ENCODE measurements at regions not wholly inside any gene's neighbourhood (a gene's known extent, or its start where the extent isn't known, plus 50 kb on each side); places are given as distances from the start of the nearest gene placed in this dataset.

DNA sequence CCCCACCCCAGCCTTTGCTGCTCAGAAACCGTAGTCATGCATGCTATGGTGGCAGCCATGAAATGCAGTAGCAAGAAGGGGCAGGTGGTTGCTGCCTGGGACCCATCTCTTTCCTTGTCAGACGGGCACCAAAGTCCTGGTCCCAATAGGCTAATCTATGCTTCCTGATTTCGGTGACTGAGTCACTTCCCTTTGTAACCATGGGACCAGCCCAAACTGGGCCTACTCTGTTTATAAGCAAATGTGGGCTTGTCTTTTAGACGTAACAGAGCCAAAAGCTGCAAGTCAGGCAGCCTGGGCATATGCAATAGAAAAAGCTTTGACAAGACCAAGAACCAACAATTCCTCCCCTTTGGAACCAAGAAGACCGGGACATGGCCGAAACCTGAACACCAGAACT is 99.1 kb upstream of the RBBP6 start:
- Histone ChIP-seq H3K9me3 (ENCODE audit: low read depth) (no peaks in the 10 kb centered on the region), H3K4me3 (no peak overlapping the region), H4K20me1 (ENCODE audit: insufficient read depth, poor library complexity, severe bottlenecking) (no peaks in the 10 kb centered on the region), H3K4me2 (no peak overlapping the region), H3K9me2 (replicated peaks; ENCODE audit: insufficient read depth) (no peaks in the 10 kb centered on the region), H3K36me3 (replicated peaks; ENCODE audit: insufficient read depth, low read depth) (no peaks in the 10 kb centered on the region), H3K79me2 (no peaks in the 10 kb centered on the region), H2AFZ (no peak overlapping the region), H3K27ac (no peak overlapping the region), H3K4me1 (ENCODE audit: insufficient read depth) (no peaks in the 10 kb centered on the region), H3K27me3 (no peaks in the 10 kb centered on the region)
- no peak for DNase-seq (ENCODE audit: low spot score)
- 93% methylated on average over 6 of the region's 6 CpGs for WGBS (ENCODE audit: low lambda C conversion rate, missing lambda C conversion rate)
- no peak for TF ChIP-seq EZH2 (IDR thresholded peaks at IDR 0.05; ENCODE audit: borderline replicate concordance)

DNA sequence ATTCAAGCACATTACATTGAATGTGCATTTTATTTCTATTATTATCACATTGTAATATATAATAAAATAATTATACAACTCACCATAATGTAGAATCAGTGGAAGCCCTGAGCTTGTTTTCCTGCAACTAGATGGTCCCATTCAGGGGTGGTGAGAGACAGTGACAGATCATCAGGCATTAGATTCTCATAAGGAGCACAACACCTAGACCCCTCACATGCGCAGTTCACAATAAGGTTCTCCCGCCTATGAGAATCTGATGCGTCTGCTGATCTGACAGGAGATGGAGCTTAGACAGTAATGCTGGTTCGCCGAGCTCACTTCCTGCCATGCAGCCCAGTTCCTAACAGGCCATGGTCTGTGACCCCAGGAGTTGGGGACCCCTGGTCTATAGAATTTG is 96.7 kb upstream of the RBBP6 start:
- Histone ChIP-seq H3K9me3 (ENCODE audit: low read depth) (no peaks in the 10 kb centered on the region), H3K4me3 (no peak overlapping the region), H3K4me1 (ENCODE audit: insufficient read depth) (no peaks in the 10 kb centered on the region), H3K27ac (no peak overlapping the region), H3K36me3 (replicated peaks; ENCODE audit: insufficient read depth, low read depth) (no peaks in the 10 kb centered on the region), H3K79me2 (no peaks in the 10 kb centered on the region), H2AFZ (no peak overlapping the region), H3K4me2 (no peak overlapping the region), H4K20me1 (ENCODE audit: insufficient read depth, poor library complexity, severe bottlenecking) (no peaks in the 10 kb centered on the region), H3K27me3 (no peaks in the 10 kb centered on the region), H3K9me2 (replicated peaks; ENCODE audit: insufficient read depth) (no peaks in the 10 kb centered on the region)
- WGBS (ENCODE audit: low lambda C conversion rate, missing lambda C conversion rate), result 87% methylated on average over 5 of the region's 5 CpGs
- TF ChIP-seq, protein P1, sequence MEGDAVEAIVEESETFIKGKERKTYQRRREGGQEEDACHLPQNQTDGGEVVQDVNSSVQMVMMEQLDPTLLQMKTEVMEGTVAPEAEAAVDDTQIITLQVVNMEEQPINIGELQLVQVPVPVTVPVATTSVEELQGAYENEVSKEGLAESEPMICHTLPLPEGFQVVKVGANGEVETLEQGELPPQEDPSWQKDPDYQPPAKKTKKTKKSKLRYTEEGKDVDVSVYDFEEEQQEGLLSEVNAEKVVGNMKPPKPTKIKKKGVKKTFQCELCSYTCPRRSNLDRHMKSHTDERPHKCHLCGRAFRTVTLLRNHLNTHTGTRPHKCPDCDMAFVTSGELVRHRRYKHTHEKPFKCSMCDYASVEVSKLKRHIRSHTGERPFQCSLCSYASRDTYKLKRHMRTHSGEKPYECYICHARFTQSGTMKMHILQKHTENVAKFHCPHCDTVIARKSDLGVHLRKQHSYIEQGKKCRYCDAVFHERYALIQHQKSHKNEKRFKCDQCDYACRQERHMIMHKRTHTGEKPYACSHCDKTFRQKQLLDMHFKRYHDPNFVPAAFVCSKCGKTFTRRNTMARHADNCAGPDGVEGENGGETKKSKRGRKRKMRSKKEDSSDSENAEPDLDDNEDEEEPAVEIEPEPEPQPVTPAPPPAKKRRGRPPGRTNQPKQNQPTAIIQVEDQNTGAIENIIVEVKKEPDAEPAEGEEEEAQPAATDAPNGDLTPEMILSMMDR (IDR thresholded peaks at IDR 0.05; ENCODE audit: poor library complexity), result no peak
- TF ChIP-seq EZH2phosphoT487 (IDR thresholded peaks at IDR 0.05; ENCODE audit: low read depth, severe bottlenecking, unreplicated experiment), result no peak
- TF ChIP-seq EZH2 (IDR thresholded peaks at IDR 0.05; ENCODE audit: borderline replicate concordance), result no peak
- no peak for DNase-seq (ENCODE audit: low spot score)

DNA sequence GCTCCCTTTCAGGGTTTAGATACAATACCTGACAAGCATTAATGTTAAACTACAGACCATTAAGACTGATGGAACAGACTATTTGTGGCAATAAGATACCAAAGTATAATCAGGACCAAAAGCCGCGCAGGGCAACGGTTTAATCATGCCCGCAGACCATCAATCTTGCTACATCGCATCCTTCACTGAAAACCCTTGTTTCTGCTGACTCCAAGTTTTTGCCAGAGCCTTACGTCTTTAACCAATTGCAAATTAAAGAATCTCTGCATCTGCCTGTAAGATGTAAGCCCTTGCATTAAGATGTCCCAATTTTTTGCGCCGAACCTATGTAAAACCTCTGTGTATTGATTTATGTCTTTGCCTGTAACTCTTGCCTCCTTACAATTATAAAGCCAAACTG is 94.2 kb upstream of the RBBP6 start:
- Histone ChIP-seq H3K36me3 (replicated peaks; ENCODE audit: insufficient read depth, low read depth) (no peaks in the 10 kb centered on the region), H3K27me3 (no peaks in the 10 kb centered on the region), H3K4me1 (ENCODE audit: insufficient read depth) (no peaks in the 10 kb centered on the region), H4K20me1 (ENCODE audit: insufficient read depth, poor library complexity, severe bottlenecking) (no peaks in the 10 kb centered on the region), H3K27ac (no peak overlapping the region), H3K9me2 (replicated peaks; ENCODE audit: insufficient read depth) (no peaks in the 10 kb centered on the region), H2AFZ (no peak overlapping the region), H3K4me3 (no peak overlapping the region), H3K4me2 (no peak overlapping the region), H3K9me3 (ENCODE audit: low read depth) (no peaks in the 10 kb centered on the region), H3K79me2 (no peaks in the 10 kb centered on the region)
- DNase-seq (ENCODE audit: low spot score), result no peak
- TF ChIP-seq EZH2phosphoT487 (IDR thresholded peaks at IDR 0.05; ENCODE audit: low read depth, severe bottlenecking, unreplicated experiment) (no peak), EZH2 (IDR thresholded peaks at IDR 0.05; ENCODE audit: borderline replicate concordance) (no peak)
- TF ChIP-seq, protein P1 (IDR thresholded peaks at IDR 0.05; ENCODE audit: poor library complexity), result no peak
- 95% methylated on average over 8 of the region's 8 CpGs for WGBS (ENCODE audit: low lambda C conversion rate, missing lambda C conversion rate)

DNA sequence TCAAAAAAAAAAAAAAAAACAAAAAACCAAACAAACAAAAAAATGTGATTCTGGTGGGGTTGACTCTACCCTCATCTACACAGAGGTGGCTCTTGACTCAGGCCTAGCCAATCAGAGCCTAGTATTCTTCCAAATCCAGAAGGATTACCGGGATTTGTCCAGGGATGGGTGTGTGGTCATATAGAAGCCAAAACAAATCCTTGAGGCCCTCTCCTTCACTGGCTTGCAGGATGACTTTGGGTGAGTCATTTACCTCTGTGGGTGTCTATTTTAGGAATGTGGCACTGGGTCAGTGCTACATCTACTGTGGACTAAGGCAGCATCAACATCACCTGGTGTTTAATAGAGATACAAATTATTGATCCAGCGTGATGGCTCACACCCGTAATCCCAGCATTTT is 93.2 kb upstream of the RBBP6 start:
- no peaks in the 10 kb centered on the region for H3K9me2 ChIP-seq (replicated peaks; ENCODE audit: insufficient read depth)
- H3K79me2 ChIP-seq, result no peaks in the 10 kb centered on the region
- TF ChIP-seq, protein P1 (IDR thresholded peaks at IDR 0.05; ENCODE audit: poor library complexity), result no peak
- H3K27me3 ChIP-seq, result no peaks in the 10 kb centered on the region
- no peak overlapping the region for H3K4me3 ChIP-seq
- no peak overlapping the region for H3K27ac ChIP-seq
- H3K9me3 ChIP-seq (ENCODE audit: low read depth), result no peaks in the 10 kb centered on the region
- 91% methylated on average over 3 of the region's 3 CpGs for WGBS (ENCODE audit: low lambda C conversion rate, missing lambda C conversion rate)
- no peak overlapping the region for H2AFZ ChIP-seq
- H3K4me2 ChIP-seq, result no peak overlapping the region
- no peak for DNase-seq (ENCODE audit: low spot score)
- H4K20me1 ChIP-seq (ENCODE audit: insufficient read depth, poor library complexity, severe bottlenecking), result no peaks in the 10 kb centered on the region
- H3K4me1 ChIP-seq (ENCODE audit: insufficient read depth), result no peaks in the 10 kb centered on the region
- H3K36me3 ChIP-seq (replicated peaks; ENCODE audit: insufficient read depth, low read depth), result no peaks in the 10 kb centered on the region

Data from hepatocyte (in vitro differentiated cells).